ENCODE measurements at regions not wholly inside any gene's neighbourhood (a gene's known extent, or its start where the extent isn't known, plus 50 kb on each side); places are given as distances from the start of the nearest gene placed in this dataset.

DNA sequence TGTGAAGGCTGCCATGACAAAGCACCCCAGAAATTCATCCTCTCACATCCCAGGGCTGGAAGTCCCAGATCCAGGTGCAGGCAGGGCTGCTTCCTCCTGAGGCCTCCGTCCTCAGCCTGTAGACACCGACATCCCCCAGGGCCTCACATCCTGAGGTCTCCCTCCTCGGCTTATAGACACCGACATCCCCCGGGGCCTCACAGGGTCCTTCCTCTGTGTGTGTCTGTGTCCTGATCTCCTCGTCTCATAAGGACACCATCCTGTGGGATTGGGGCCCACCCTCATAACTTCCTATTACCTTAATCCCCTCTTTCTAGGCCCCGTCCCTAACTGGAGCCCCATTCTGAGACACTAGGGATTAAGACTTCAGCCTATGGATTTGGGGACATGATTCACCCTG, 92.0 kb upstream of the SNTG2 start:
- H3K4me3 ChIP-seq (replicated peaks; ENCODE audit: low read depth, low read length) = no peak overlapping the region
- DNase-seq (ENCODE audit: extremely low read depth, low read depth) = no peak
- TF ChIP-seq, protein P1, sequence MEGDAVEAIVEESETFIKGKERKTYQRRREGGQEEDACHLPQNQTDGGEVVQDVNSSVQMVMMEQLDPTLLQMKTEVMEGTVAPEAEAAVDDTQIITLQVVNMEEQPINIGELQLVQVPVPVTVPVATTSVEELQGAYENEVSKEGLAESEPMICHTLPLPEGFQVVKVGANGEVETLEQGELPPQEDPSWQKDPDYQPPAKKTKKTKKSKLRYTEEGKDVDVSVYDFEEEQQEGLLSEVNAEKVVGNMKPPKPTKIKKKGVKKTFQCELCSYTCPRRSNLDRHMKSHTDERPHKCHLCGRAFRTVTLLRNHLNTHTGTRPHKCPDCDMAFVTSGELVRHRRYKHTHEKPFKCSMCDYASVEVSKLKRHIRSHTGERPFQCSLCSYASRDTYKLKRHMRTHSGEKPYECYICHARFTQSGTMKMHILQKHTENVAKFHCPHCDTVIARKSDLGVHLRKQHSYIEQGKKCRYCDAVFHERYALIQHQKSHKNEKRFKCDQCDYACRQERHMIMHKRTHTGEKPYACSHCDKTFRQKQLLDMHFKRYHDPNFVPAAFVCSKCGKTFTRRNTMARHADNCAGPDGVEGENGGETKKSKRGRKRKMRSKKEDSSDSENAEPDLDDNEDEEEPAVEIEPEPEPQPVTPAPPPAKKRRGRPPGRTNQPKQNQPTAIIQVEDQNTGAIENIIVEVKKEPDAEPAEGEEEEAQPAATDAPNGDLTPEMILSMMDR (IDR thresholded peaks at IDR 0.05; ENCODE audit: low read depth, low read length, missing control alignments) = no peak

DNA sequence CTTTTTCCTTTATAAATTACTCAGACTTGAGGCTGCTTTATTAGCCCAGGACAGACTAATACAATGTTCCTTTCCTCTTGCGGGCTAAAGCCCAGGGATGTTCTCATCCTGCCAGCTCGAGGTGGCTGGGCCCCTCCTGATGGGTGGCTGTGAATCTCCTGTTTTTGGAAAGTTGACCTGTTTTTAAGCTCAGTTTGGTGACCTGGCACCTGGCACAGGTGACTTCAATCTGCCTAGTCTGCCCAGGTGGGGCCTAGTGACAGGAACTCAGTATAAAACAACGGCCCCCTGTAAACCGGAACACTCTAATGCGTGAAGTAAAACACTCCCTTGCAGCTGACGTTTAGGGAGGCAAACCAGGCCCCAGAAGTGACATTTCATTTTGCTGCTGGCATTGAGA, 92.7 kb upstream of the SNTG2 start:
- DNase-seq (ENCODE audit: extremely low read depth, low read depth) = no peak
- TF ChIP-seq, protein P1 (IDR thresholded peaks at IDR 0.05; ENCODE audit: low read depth, low read length, missing control alignments) = no peak
- H3K4me3 ChIP-seq (replicated peaks; ENCODE audit: low read depth, low read length) = no peak overlapping the region

DNA sequence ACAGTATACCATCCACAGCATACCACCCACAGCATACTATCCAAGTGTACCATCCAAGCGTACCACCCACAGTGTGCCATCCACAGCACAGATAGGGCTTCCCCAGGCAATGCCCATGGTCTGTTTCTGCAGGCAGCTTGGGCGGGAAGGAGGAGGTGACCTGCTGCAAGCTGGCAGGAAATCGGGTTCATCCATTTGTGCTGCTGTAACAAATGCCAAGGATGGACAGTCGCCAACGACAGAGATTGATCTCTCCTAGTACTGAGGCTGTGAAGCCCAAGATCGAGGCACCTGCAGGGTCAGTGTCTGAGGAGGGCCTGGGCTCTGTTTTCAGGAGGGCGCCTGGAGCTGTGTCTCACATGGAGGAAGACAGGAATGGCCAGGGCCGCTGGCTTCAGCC, 93.6 kb upstream of the SNTG2 start:
- H3K4me3 ChIP-seq (replicated peaks; ENCODE audit: low read depth, low read length) = no peak overlapping the region
- DNase-seq (ENCODE audit: extremely low read depth, low read depth) = no peak
- TF ChIP-seq, protein P1 (IDR thresholded peaks at IDR 0.05; ENCODE audit: low read depth, low read length, missing control alignments) = no peak

DNA sequence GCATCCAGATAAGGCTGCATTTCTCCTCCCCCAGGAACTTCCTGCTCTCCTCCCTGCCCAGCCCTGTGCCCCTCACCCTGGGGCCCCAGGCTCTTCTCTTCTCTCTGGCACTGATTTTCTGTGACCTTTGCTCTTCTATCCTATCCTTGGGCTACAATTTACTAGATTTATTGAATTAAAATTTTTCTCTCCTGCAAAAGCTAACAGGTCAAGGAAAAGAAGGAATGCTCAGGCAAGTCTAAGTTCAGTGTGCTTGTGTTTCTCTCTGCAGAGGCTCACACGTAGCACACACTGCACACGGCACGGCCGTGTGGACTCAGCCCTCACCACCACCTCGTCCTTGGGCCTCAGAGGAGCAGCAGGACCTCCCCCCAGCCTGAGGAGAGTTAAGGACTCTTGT, 94.2 kb upstream of the SNTG2 start:
- no peak for DNase-seq (ENCODE audit: extremely low read depth, low read depth)
- TF ChIP-seq, protein P1 (IDR thresholded peaks at IDR 0.05; ENCODE audit: low read depth, low read length, missing control alignments) = no peak
- no peak overlapping the region for H3K4me3 ChIP-seq (replicated peaks; ENCODE audit: low read depth, low read length)

DNA sequence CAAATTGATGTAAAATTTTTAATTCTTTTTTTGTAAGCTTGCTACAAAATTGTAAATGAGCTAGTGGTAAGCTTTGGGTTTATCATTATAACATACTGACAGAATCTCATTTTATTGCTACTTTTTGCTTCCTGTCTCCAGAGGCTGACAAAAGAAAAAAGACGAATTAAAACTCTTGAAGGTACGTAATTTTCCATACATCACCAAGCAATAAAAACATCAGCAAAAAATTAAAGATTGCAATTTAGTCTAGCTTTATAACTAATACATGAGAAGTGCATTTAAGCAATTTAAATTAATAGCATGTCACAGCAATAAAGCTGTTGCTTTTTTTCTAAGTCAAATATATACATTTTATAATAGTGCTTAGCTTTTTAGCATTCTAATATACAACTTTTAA, 94.6 kb upstream of the SNTG2 start:
- H3K4me3 ChIP-seq (replicated peaks; ENCODE audit: low read depth, low read length) = no peak overlapping the region
- TF ChIP-seq, protein P1 (IDR thresholded peaks at IDR 0.05; ENCODE audit: low read depth, low read length, missing control alignments) = no peak
- DNase-seq (ENCODE audit: extremely low read depth, low read depth) = no peak

DNA sequence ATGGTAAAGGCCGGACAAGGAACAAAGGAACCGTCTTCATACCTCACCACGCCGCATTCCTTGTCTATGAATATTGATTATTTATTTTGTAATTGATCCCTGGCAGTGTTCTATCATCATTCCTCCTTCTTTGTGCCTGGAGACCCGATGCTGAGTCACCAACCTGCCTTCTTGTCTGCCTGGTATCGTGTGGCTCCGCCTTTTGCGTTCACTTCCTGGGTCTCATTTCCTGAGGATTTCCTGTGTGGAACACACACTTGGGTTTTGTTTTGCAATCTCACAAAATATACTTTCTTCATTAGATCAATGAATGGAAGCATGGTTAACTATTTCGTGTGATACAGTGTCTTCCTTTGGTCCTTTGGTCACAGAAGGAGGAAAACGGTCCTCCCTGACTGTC, 95.5 kb upstream of the SNTG2 start:
- TF ChIP-seq, protein P1 (IDR thresholded peaks at IDR 0.05; ENCODE audit: low read depth, low read length, missing control alignments) = no peak
- DNase-seq (ENCODE audit: extremely low read depth, low read depth) = no peak
- no peak overlapping the region for H3K4me3 ChIP-seq (replicated peaks; ENCODE audit: low read depth, low read length)

DNA sequence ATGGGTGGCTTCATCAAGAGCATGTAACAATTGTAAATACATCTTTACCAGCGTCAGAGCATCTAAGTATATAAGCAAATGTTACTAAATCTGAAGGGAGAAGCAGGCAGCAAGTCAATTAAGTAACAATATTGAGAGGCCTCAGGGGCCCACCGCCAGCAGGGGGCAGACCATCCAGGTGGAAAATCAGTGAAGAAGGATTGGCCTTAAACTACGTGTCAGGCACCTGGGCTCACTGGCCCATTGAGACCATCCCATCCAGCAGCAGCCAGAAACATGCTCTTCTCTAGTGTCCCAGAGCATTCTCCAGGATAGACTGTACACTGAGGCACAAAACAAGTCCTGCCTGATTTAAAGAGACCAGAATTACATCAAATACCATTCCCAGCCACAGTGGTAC, 96.2 kb upstream of the SNTG2 start:
- TF ChIP-seq, protein P1 (IDR thresholded peaks at IDR 0.05; ENCODE audit: low read depth, low read length, missing control alignments) = peak; percentile 55
- no peak for DNase-seq (ENCODE audit: extremely low read depth, low read depth)
- H3K4me3 ChIP-seq (replicated peaks; ENCODE audit: low read depth, low read length) = no peak overlapping the region
